ENCODE measurements at regions not wholly inside any gene's neighbourhood (a gene's known extent, or its start where the extent isn't known, plus 50 kb on each side); places are given as distances from the start of the nearest gene placed in this dataset.

DNA sequence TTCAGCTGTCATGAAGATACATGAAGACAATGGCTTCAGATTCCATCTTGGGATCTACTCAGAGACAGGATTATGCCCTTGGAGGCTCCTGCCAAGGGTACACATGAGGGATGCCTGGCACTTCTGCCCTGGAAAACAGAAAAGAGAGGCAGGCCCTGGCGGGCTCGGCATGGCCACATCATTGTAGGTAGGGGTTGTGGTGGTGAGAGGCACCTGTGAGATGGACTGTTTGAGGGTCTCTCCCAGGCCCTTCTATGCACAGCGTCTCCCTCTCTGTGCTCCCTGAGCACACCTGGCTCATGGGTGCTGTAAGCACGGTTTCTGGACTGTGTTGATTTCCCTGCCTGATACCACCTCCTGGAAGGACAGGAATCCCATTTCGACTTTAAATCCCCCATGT lies 304.3 kb downstream of the GLRX3 start:
- TF ChIP-seq EP300 (IDR thresholded peaks at IDR 0.05) (no peak), EHMT2 (IDR thresholded peaks at IDR 0.05; ENCODE audit: low read depth) (no peak), NR3C1 (IDR thresholded peaks at IDR 0.05) (no peak), POLR2A (IDR thresholded peaks at IDR 0.05; ENCODE audit: low read length) (no peak), CEBPB (IDR thresholded peaks at IDR 0.05) (no peak), KDM5A (IDR thresholded peaks at IDR 0.05) (no peak), RARB (CRISPR knock-in tag; IDR thresholded peaks at IDR 0.05) (no peak)
- TF ChIP-seq, protein P1, sequence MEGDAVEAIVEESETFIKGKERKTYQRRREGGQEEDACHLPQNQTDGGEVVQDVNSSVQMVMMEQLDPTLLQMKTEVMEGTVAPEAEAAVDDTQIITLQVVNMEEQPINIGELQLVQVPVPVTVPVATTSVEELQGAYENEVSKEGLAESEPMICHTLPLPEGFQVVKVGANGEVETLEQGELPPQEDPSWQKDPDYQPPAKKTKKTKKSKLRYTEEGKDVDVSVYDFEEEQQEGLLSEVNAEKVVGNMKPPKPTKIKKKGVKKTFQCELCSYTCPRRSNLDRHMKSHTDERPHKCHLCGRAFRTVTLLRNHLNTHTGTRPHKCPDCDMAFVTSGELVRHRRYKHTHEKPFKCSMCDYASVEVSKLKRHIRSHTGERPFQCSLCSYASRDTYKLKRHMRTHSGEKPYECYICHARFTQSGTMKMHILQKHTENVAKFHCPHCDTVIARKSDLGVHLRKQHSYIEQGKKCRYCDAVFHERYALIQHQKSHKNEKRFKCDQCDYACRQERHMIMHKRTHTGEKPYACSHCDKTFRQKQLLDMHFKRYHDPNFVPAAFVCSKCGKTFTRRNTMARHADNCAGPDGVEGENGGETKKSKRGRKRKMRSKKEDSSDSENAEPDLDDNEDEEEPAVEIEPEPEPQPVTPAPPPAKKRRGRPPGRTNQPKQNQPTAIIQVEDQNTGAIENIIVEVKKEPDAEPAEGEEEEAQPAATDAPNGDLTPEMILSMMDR (IDR thresholded peaks at IDR 0.05): no peak
- TF ChIP-seq, protein P2, sequence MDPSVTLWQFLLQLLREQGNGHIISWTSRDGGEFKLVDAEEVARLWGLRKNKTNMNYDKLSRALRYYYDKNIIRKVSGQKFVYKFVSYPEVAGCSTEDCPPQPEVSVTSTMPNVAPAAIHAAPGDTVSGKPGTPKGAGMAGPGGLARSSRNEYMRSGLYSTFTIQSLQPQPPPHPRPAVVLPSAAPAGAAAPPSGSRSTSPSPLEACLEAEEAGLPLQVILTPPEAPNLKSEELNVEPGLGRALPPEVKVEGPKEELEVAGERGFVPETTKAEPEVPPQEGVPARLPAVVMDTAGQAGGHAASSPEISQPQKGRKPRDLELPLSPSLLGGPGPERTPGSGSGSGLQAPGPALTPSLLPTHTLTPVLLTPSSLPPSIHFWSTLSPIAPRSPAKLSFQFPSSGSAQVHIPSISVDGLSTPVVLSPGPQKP (IDR thresholded peaks at IDR 0.05; ENCODE audit: low read depth, low read length): no peak
- TF ChIP-seq, protein P3, sequence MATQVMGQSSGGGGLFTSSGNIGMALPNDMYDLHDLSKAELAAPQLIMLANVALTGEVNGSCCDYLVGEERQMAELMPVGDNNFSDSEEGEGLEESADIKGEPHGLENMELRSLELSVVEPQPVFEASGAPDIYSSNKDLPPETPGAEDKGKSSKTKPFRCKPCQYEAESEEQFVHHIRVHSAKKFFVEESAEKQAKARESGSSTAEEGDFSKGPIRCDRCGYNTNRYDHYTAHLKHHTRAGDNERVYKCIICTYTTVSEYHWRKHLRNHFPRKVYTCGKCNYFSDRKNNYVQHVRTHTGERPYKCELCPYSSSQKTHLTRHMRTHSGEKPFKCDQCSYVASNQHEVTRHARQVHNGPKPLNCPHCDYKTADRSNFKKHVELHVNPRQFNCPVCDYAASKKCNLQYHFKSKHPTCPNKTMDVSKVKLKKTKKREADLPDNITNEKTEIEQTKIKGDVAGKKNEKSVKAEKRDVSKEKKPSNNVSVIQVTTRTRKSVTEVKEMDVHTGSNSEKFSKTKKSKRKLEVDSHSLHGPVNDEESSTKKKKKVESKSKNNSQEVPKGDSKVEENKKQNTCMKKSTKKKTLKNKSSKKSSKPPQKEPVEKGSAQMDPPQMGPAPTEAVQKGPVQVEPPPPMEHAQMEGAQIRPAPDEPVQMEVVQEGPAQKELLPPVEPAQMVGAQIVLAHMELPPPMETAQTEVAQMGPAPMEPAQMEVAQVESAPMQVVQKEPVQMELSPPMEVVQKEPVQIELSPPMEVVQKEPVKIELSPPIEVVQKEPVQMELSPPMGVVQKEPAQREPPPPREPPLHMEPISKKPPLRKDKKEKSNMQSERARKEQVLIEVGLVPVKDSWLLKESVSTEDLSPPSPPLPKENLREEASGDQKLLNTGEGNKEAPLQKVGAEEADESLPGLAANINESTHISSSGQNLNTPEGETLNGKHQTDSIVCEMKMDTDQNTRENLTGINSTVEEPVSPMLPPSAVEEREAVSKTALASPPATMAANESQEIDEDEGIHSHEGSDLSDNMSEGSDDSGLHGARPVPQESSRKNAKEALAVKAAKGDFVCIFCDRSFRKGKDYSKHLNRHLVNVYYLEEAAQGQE (IDR thresholded peaks at IDR 0.05): no peak

Data from A549 (cell line).